ENCODE measurements at regions not wholly inside any gene's neighbourhood (a gene's known extent, or its start where the extent isn't known, plus 50 kb on each side); places are given as distances from the start of the nearest gene placed in this dataset.
A peak's percentile ranks its signal among the peaks of the same experiment; 100 is the strongest.

- Histone ChIP-seq H3K4me3 (replicated peaks in 1 of 3; ENCODE audit: insufficient read depth in 1 of 3, low read depth in 1 of 3, low read length in 3 of 3) (peak overlapping the region in 1 of 3 experiments; percentile 52), H3K36me3 (ENCODE audit: control insufficient read depth in 2 of 2, extremely low read depth in 1 of 2, insufficient read depth in 2 of 2, low read length in 2 of 2) (no peaks in the 10 kb centered on the region), H3K9me1 (replicated peaks; ENCODE audit: control insufficient read depth, extremely low read depth, insufficient read depth, low read length) (no peaks in the 10 kb centered on the region), H3K27ac (ENCODE audit: insufficient read depth, low read depth, low read length) (no peak overlapping the region), H2AFZ (ENCODE audit: low read depth, low read length) (peak overlapping the region; percentile 80), H3K4me1 (ENCODE audit: control insufficient read depth, extremely low read depth, insufficient read depth, low read length) (peaks cover 4% of the 10 kb centered on the region), H3K27me3 (ENCODE audit: control insufficient read depth in 2 of 2, insufficient read depth in 2 of 2, low read length in 2 of 2) (no peaks in the 10 kb centered on the region), H3K79me2 (ENCODE audit: control insufficient read depth, insufficient read depth, low read length) (no peaks in the 10 kb centered on the region), H3K4me2 (ENCODE audit: insufficient read depth, low read length) (peak overlapping the region; percentile 86), H3K9me3 (replicated peaks; ENCODE audit: control insufficient read depth, insufficient read depth, low read length) (no peaks in the 10 kb centered on the region), H3K9ac (replicated peaks; ENCODE audit: extremely low read depth, insufficient read depth, low read length) (peak overlapping the region; percentile 35), H4K20me1 (replicated peaks; ENCODE audit: control insufficient read depth, extremely low read depth, insufficient read depth, low read length) (no peaks in the 10 kb centered on the region)
- ChIA-PET POLR2A (no interaction called here), CTCF (interaction anchor here (0.6 to 5.2 kb wide), 77 partner anchors 9 to 1735 kb away, joined by 3 to 357 read pairs (median 4); partner anchors contain the start of gene DGKB)
- DNase-seq (ENCODE audit: low read depth, low spot score) (peak; percentile 77), FAIRE-seq (peak; percentile 77)
- BruUV-seq (replicated peaks): no TSS peak
- dilution Hi-C loops (cut with MboI; ENCODE audit: extremely low pct_ligation_motif_present, low sequenced_read_pairs): no loop called here
- intact Hi-C loops (cut with micrococcal nuclease): loop anchor here (1.0 to 5.0 kb wide), 4 partner anchors 115 to 1057 kb away; no protein-coding TSS in a partner anchor
- no peak for TF ChIP-seq POLR2A (IDR thresholded peaks at IDR 0.05; ENCODE audit: low read depth, low read length)
- TF ChIP-seq JUN (IDR thresholded peaks at IDR 0.05; ENCODE audit: borderline replicate concordance, insufficient read depth, insufficient read length, low read depth): no peak
- no peak for TF ChIP-seq EZH2 (IDR thresholded peaks at IDR 0.05; ENCODE audit: borderline replicate concordance, low read depth, low read length, severe bottlenecking)
- TF ChIP-seq, protein P1, sequence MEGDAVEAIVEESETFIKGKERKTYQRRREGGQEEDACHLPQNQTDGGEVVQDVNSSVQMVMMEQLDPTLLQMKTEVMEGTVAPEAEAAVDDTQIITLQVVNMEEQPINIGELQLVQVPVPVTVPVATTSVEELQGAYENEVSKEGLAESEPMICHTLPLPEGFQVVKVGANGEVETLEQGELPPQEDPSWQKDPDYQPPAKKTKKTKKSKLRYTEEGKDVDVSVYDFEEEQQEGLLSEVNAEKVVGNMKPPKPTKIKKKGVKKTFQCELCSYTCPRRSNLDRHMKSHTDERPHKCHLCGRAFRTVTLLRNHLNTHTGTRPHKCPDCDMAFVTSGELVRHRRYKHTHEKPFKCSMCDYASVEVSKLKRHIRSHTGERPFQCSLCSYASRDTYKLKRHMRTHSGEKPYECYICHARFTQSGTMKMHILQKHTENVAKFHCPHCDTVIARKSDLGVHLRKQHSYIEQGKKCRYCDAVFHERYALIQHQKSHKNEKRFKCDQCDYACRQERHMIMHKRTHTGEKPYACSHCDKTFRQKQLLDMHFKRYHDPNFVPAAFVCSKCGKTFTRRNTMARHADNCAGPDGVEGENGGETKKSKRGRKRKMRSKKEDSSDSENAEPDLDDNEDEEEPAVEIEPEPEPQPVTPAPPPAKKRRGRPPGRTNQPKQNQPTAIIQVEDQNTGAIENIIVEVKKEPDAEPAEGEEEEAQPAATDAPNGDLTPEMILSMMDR (IDR thresholded peaks at IDR 0.05; ENCODE audit: extremely low read depth in 1 of 2, insufficient read depth in 1 of 2, low read depth in 1 of 2, low read length in 2 of 2): peak; percentile 44 to 53
- TF ChIP-seq POLR2AphosphoS5 (IDR thresholded peaks at IDR 0.05; ENCODE audit: insufficient read depth, low read depth, low read length): no peak
- no peak for TF ChIP-seq MYC (IDR thresholded peaks at IDR 0.05; ENCODE audit: low read depth, low read length)
- TF ChIP-seq MAX (IDR thresholded peaks at IDR 0.05; ENCODE audit: insufficient read depth, insufficient read length): no peak
- TF ChIP-seq FOS (IDR thresholded peaks at IDR 0.05; ENCODE audit: borderline replicate concordance, insufficient read depth, low read length): peak; percentile 35
- TF ChIP-seq GATA2 (IDR thresholded peaks at IDR 0.05; ENCODE audit: insufficient read depth, insufficient read length, low read depth, low read length): no peak
These were observed 113.2 kb upstream of the DGKB start for GRCh38 chr7:15015545-15016314.
